ENCODE measurements at regions not wholly inside any gene's neighbourhood (a gene's known extent, or its start where the extent isn't known, plus 50 kb on each side); places are given as distances from the start of the nearest gene placed in this dataset.

GRCh38 chr13:73195091-73195490 is 136.3 kb downstream of the KLF5 start:
- DNase-seq (no peak), ATAC-seq (peak; percentile 47)
- intact Hi-C loops (cut with DNase I, micrococcal nuclease), result no loop called here

GRCh38 chr13:73194310-73194709 is 135.5 kb downstream of the KLF5 start:
- DNase-seq, result peak in 1 of 2 donors; percentile 61
- intact Hi-C loops (cut with DNase I, micrococcal nuclease), result no loop called here
- peak; percentile 94 for ATAC-seq

GRCh38 chr13:73193554-73193953 is 134.7 kb downstream of the KLF5 start:
- intact Hi-C loops (cut with DNase I, micrococcal nuclease), result no loop called here
- DNase-seq (no peak), ATAC-seq (no peak)

GRCh38 chr13:73190477-73190876 is 131.7 kb downstream of the KLF5 start:
- no peak for ATAC-seq

GRCh38 chr13:73189776-73190175 is 131.0 kb downstream of the KLF5 start:
- DNase-seq (no peak), ATAC-seq (no peak)
- intact Hi-C loops (cut with DNase I, micrococcal nuclease), result no loop called here

More at GRCh38 chr13:73190477-73190876, 131.7 kb downstream of the KLF5 start:
- DNase-seq, result no peak
- intact Hi-C loops (cut with DNase I, micrococcal nuclease), result no loop called here

GRCh38 chr13:73189362-73189761 is 130.6 kb downstream of the KLF5 start:
- no peak for DNase-seq
- peak; percentile 38 for ATAC-seq
- intact Hi-C loops (cut with DNase I, micrococcal nuclease), result no loop called here

- no peak for ATAC-seq
- no peak for DNase-seq
- intact Hi-C loops (cut with DNase I, micrococcal nuclease), result no loop called here
Observed at GRCh38 chr13:73187106-73187505, 128.3 kb downstream of the KLF5 start.

GRCh38 chr13:73179650-73180274 is 121.0 kb downstream of the KLF5 start:
- intact Hi-C loops (cut with DNase I, micrococcal nuclease), result no loop called here
- ATAC-seq (no peak), DNase-seq (no peak)

- DNase-seq, result peak; percentile 59
- intact Hi-C loops (cut with DNase I, micrococcal nuclease), result no loop called here
- peak; percentile 84 for ATAC-seq
Observed at GRCh38 chr13:73177916-73178565, 119.2 kb downstream of the KLF5 start.

- intact Hi-C loops (cut with DNase I, micrococcal nuclease), result no loop called here
- DNase-seq (no peak), ATAC-seq (no peak)
Observed at GRCh38 chr13:73177017-73177416, 118.2 kb downstream of the KLF5 start.

GRCh38 chr13:73174521-73175010 is 115.8 kb downstream of the KLF5 start:
- no peak for ATAC-seq
- no peak for DNase-seq
- intact Hi-C loops (cut with DNase I, micrococcal nuclease), result no loop called here

GRCh38 chr13:73173279-73173811 is 114.5 kb downstream of the KLF5 start:
- DNase-seq (no peak), ATAC-seq (no peak)

GRCh38 chr13:73171926-73172325 is 113.1 kb downstream of the KLF5 start:
- intact Hi-C loops (cut with DNase I, micrococcal nuclease), result no loop called here
- no peak for DNase-seq
- no peak for ATAC-seq

More at GRCh38 chr13:73173279-73173811, 114.5 kb downstream of the KLF5 start:
- intact Hi-C loops (cut with DNase I, micrococcal nuclease), result no loop called here

- peak; percentile 84 for ATAC-seq
Observed at GRCh38 chr13:73171271-73171682, 112.5 kb downstream of the KLF5 start.

GRCh38 chr13:73169971-73170370 is 111.2 kb downstream of the KLF5 start:
- no peak for DNase-seq
- peak; percentile 11 for ATAC-seq
- intact Hi-C loops (cut with DNase I, micrococcal nuclease), result no loop called here

More at GRCh38 chr13:73171271-73171682, 112.5 kb downstream of the KLF5 start:
- peak; percentile 47 to 69 for DNase-seq
- intact Hi-C loops (cut with DNase I, micrococcal nuclease), result no loop called here

GRCh38 chr13:73168953-73169401 is 110.2 kb downstream of the KLF5 start:
- DNase-seq (peak in 1 of 2 donors; percentile 45), ATAC-seq (peak; percentile 19)
- intact Hi-C loops (cut with DNase I, micrococcal nuclease), result no loop called here

- intact Hi-C loops (cut with DNase I, micrococcal nuclease), result no loop called here
- no peak for ATAC-seq
- DNase-seq, result no peak
Observed at GRCh38 chr13:73168226-73168952, 109.6 kb downstream of the KLF5 start.

- intact Hi-C loops (cut with DNase I, micrococcal nuclease), result no loop called here
- DNase-seq (no peak), ATAC-seq (peak; percentile 11)
Observed at GRCh38 chr13:73167028-73167820, 108.4 kb downstream of the KLF5 start.

GRCh38 chr13:73166204-73166603 is 107.4 kb downstream of the KLF5 start:
- intact Hi-C loops (cut with DNase I, micrococcal nuclease), result no loop called here
- ATAC-seq, result no peak
- no peak for DNase-seq

Data from left colon (tissue), 2 donors.